Liver (tissue), 8 donors: ENCODE measurements at regions not wholly inside any gene's neighbourhood (a gene's known extent, or its start where the extent isn't known, plus 50 kb on each side); places are given as distances from the start of the nearest gene placed in this dataset.

Experiments
- DNase-seq: peaks from one replicate; pipeline ENCODE4 v3.0.0-alpha.2; 2017; ENCODE audit warnings: low spot score
- H3K27ac ChIP-seq, 2 donors: one replicate each; pipeline ENCODE4 v1.7.0; 2013; ENCODE audit warnings: inconsistent platforms in 2 of 2, low read length in 2 of 2, control low read depth in 1 of 2, low read depth in 1 of 2, mild to moderate bottlenecking in 1 of 2
- H3K27me3 ChIP-seq, 4 donors: one replicate each; pipeline versions ENCODE4 v1.6.1 to v1.7.0; 2013; ENCODE audit warnings: low read length in 3 of 4, inconsistent platforms in 1 of 4, mild to moderate bottlenecking in 1 of 4, moderate library complexity in 1 of 4; ENCODE audit not compliant: control insufficient read depth in 4 of 4, insufficient read depth in 4 of 4
- H3K36me3 ChIP-seq, 4 donors: one replicate each; pipeline versions ENCODE4 v1.6.1 to v1.7.0; 2013; ENCODE audit warnings: low read length in 3 of 4, mild to moderate bottlenecking in 3 of 4, low read depth in 1 of 4, moderate library complexity in 1 of 4; ENCODE audit not compliant: control insufficient read depth in 4 of 4, insufficient read depth in 3 of 4
- H3K4me1 ChIP-seq, 4 donors: one replicate each; pipeline versions ENCODE4 v1.6.1 to v1.7.0; 2013; ENCODE audit warnings: low read length in 3 of 4, mild to moderate bottlenecking in 3 of 4, moderate library complexity in 1 of 4; ENCODE audit not compliant: control insufficient read depth in 4 of 4, insufficient read depth in 4 of 4
- H3K4me3 ChIP-seq, 3 donors: one replicate each; pipeline versions ENCODE4 v1.6.1 to v1.7.0; 2013; ENCODE audit warnings: low read length in 3 of 3, control low read depth in 1 of 3, low read depth in 1 of 3, mild to moderate bottlenecking in 1 of 3
- H3K9ac ChIP-seq, 2 donors: one replicate each; pipeline ENCODE4 v1.7.0; 2013; ENCODE audit warnings: low read length in 2 of 2, mild to moderate bottlenecking in 2 of 2, moderate library complexity in 2 of 2, control low read depth in 1 of 2, low read depth in 1 of 2
- H3K9me3 ChIP-seq, 4 donors: one replicate each; pipeline versions ENCODE4 v1.6.1 to v1.7.0; 2013; ENCODE audit warnings: low read length in 3 of 4; ENCODE audit not compliant: control insufficient read depth in 4 of 4
- ATF3 ChIP-seq: IDR thresholded peaks from 2 replicates; pipeline ENCODE4 v1.6.1; 2016; ENCODE audit warnings: antibody characterized with exemption
- CTCF ChIP-seq: fragments of 150-350 bp; IDR thresholded peaks from 2 replicates; pipeline ENCODE4 v1.5.1; 2017; ENCODE audit warnings: improper control_type of control experiment, low read depth, low read length; ENCODE audit not compliant: missing input control
- EGR1 ChIP-seq, 2 donors: IDR thresholded peaks; 2 replicates each; pipeline ENCODE4 v1.6.1; 2016 to 2018; ENCODE audit warnings: antibody characterized with exemption in 2 of 2, low read depth in 2 of 2
- FOXA1 ChIP-seq: IDR thresholded peaks from 2 replicates; pipeline ENCODE4 v1.6.1; 2016; ENCODE audit warnings: antibody characterized with exemption
- GABPA ChIP-seq, 2 donors: IDR thresholded peaks in 1 of 2; conservative IDR thresholded peaks in 1 of 2; 2 replicates each; pipeline ENCODE4 v1.6.1; 2016; ENCODE audit warnings: antibody characterized with exemption in 2 of 2, mild to moderate bottlenecking in 1 of 2, moderate library complexity in 1 of 2
- HNF4A ChIP-seq, 2 donors: conservative IDR thresholded peaks; 2 replicates each; pipeline ENCODE4 v1.6.1; 2016; ENCODE audit warnings: antibody characterized with exemption in 2 of 2, mild to moderate bottlenecking in 2 of 2
- HNF4G ChIP-seq: IDR thresholded peaks from 2 replicates; pipeline ENCODE4 v1.6.1; 2016; ENCODE audit warnings: antibody characterized with exemption
- MAX ChIP-seq: IDR thresholded peaks from 2 replicates; pipeline ENCODE4 v1.6.1; 2016; ENCODE audit warnings: antibody characterized with exemption
- NR2F2 ChIP-seq: IDR thresholded peaks from 2 replicates; pipeline ENCODE4 v1.6.1; 2016; ENCODE audit warnings: antibody characterized with exemption
- RAD21 ChIP-seq, 2 donors: IDR thresholded peaks; 2 replicates each; pipeline ENCODE4 v1.6.1; 2016; ENCODE audit warnings: antibody characterized with exemption in 2 of 2, mild to moderate bottlenecking in 2 of 2
- REST ChIP-seq: IDR thresholded peaks from 2 replicates; pipeline ENCODE4 v1.6.1; 2016; ENCODE audit warnings: antibody characterized with exemption, mild to moderate bottlenecking
- RXRA ChIP-seq, 2 donors: IDR thresholded peaks; 2 replicates each; pipeline ENCODE4 v1.6.1; 2017 to 2018; ENCODE audit warnings: antibody characterized with exemption in 2 of 2, mild to moderate bottlenecking in 1 of 2
- SP1 ChIP-seq: IDR thresholded peaks from 2 replicates; pipeline ENCODE4 v1.6.1; 2018; ENCODE audit warnings: antibody characterized with exemption, mild to moderate bottlenecking
- TAF1 ChIP-seq: conservative IDR thresholded peaks from 2 replicates; pipeline ENCODE4 v1.6.1; 2016; ENCODE audit warnings: antibody characterized with exemption, mild to moderate bottlenecking
- YY1 ChIP-seq: IDR thresholded peaks from 2 replicates; pipeline ENCODE4 v1.6.1; 2016; ENCODE audit warnings: antibody characterized with exemption, mild to moderate bottlenecking
- ZBTB33 ChIP-seq: IDR thresholded peaks from 2 replicates; pipeline ENCODE4 v1.6.1; 2016; ENCODE audit warnings: antibody characterized with exemption
- WGBS: extraction: QIAGEN DNeasy Blood & Tissue Kit; methylation state at CpG from one replicate; pipeline ENCODE4 v1.1.7; 2013; 5-methylcytosine and 5-hydroxymethylcytosine counted together
- donor health status: healthy.
- donor health status: healthy.
- donor health status: healthy.
- donor health status: healthy.
- donor health status: healthy.

GRCh38 chr11:129265125-129265788, 73.1 kb upstream of the ARHGAP32 start:
- TF ChIP-seq YY1 (no peak), CTCF (no peak), MAX (no peak), RXRA (IDR thresholded peaks at IDR 0.05) (no peak), HNF4A (conservative IDR thresholded peaks at IDR 0.05) (no peak), GABPA (IDR thresholded peaks at IDR 0.05 in 1 of 2, conservative IDR thresholded peaks at IDR 0.05 in 1 of 2) (no peak), SP1 (no peak), RAD21 (IDR thresholded peaks at IDR 0.05) (no peak), HNF4G (no peak), FOXA1 (no peak), REST (no peak), NR2F2 (no peak), ATF3 (no peak), TAF1 (no peak), EGR1 (IDR thresholded peaks at IDR 0.05; ENCODE audit: low read depth in 2 of 2) (no peak), ZBTB33 (no peak)
- no peak overlapping the region for H3K9ac ChIP-seq
- no peak overlapping the region for H3K4me3 ChIP-seq
- no peaks in the 10 kb centered on the region for H3K27me3 ChIP-seq
- H3K9me3 ChIP-seq, result no peaks in the 10 kb centered on the region
- H3K36me3 ChIP-seq, result no peaks in the 10 kb centered on the region
- H3K4me1 ChIP-seq, result peaks cover 0 to 7% (median 2%) of the 10 kb centered on the region in 4 donors
- H3K27ac ChIP-seq, result no peak overlapping the region
- no peak for DNase-seq
- 92% methylated on average over 5 of the region's 5 CpGs for WGBS

- WGBS, result 96% methylated on average over 2 of the region's 2 CpGs
- TF ChIP-seq MAX, result no peak
- TF ChIP-seq HNF4A (conservative IDR thresholded peaks at IDR 0.05), result no peak
- no peak for TF ChIP-seq FOXA1
- TF ChIP-seq REST, result no peak
- no peak for TF ChIP-seq CTCF
- no peak for TF ChIP-seq RXRA (IDR thresholded peaks at IDR 0.05)
- TF ChIP-seq HNF4G, result no peak
- no peak for TF ChIP-seq GABPA (IDR thresholded peaks at IDR 0.05 in 1 of 2, conservative IDR thresholded peaks at IDR 0.05 in 1 of 2)
- TF ChIP-seq EGR1 (IDR thresholded peaks at IDR 0.05; ENCODE audit: low read depth in 2 of 2), result no peak
These were observed 72.0 kb upstream of the ARHGAP32 start for GRCh38 chr11:129264114-129264513.

More at GRCh38 chr11:129264114-129264513, 72.0 kb upstream of the ARHGAP32 start:
- H3K9ac ChIP-seq, result no peak overlapping the region
- no peaks in the 10 kb centered on the region for H3K36me3 ChIP-seq
- DNase-seq, result no peak
- H3K4me1 ChIP-seq, result peaks cover 0 to 10% (median 6%) of the 10 kb centered on the region in 4 donors
- no peaks in the 10 kb centered on the region for H3K27me3 ChIP-seq
- H3K27ac ChIP-seq, result no peak overlapping the region
- H3K9me3 ChIP-seq, result no peaks in the 10 kb centered on the region
- no peak overlapping the region for H3K4me3 ChIP-seq
